HepG2 (cell line): ENCODE measurements at regions not wholly inside any gene's neighbourhood (a gene's known extent, or its start where the extent isn't known, plus 50 kb on each side); places are given as distances from the start of the nearest gene placed in this dataset.

ENCODE experiments used
- GLI4 ChIP-seq: sonication (generic); formaldehyde crosslinking; IDR thresholded peaks from 2 replicates; pipeline ENCODE4 v1.5.1; 2020; ENCODE audit warnings: missing genetic modification reagents, mild to moderate bottlenecking, moderate library complexity, borderline replicate concordance
- KLF9 ChIP-seq: IDR thresholded peaks from 2 replicates; pipeline ENCODE4 v1.6.1; 2016; ENCODE audit warnings: low read depth
- ZBTB7A ChIP-seq: sonication (generic); formaldehyde crosslinking; IDR thresholded peaks from 2 replicates; pipeline ENCODE4 v1.8.0; 2022; ENCODE audit warnings: mild to moderate bottlenecking, missing genetic modification reagents

- TF ChIP-seq ZBTB7A (CRISPR knock-in tag) (no peak), KLF9 (no peak), GLI4 (CRISPR knock-in tag) (no peak)
These were observed 692.0 kb upstream of the ID2 start for GRCh38 chr2:7989823-7990222.
